ENCODE measurements at regions not wholly inside any gene's neighbourhood (a gene's known extent, or its start where the extent isn't known, plus 50 kb on each side); places are given as distances from the start of the nearest gene placed in this dataset.
"Not testable (repeated sequence)": the region's sequence is repeated elsewhere in the genome, so short reads cannot be mapped to it uniquely, and the experiment has no call there.

GRCh38 chr4:127362686-127363085, 270.1 kb upstream of the INTU start:
- no peaks in the 10 kb centered on the region for H3K27me3 ChIP-seq (ENCODE audit: control insufficient read depth in 1 of 2, insufficient read depth in 2 of 2, low read length in 1 of 2)
- no peak for DNase-seq
- intact Hi-C loops (cut with DNase I), result no loop called here
- H3K27ac ChIP-seq (ENCODE audit: low read depth in 1 of 2, low read length in 2 of 2), result no peak overlapping the region
- ATAC-seq (ENCODE audit: low FRiP score), result no peak
- H3K9me3 ChIP-seq (ENCODE audit: control insufficient read depth, low read length), result no peaks in the 10 kb centered on the region
- no peak overlapping the region for H3K4me3 ChIP-seq (ENCODE audit: low read length in 2 of 2)
- H3K36me3 ChIP-seq (ENCODE audit: control insufficient read depth in 1 of 2, insufficient read depth in 2 of 2, low read length in 1 of 2), result no peaks in the 10 kb centered on the region
- H3K4me1 ChIP-seq (ENCODE audit: control insufficient read depth in 1 of 2, insufficient read depth in 2 of 2, low read length in 2 of 2), result no peaks in the 10 kb centered on the region

GRCh38 chr4:127364397-127364796, 268.4 kb upstream of the INTU start:
- H3K27ac ChIP-seq (ENCODE audit: low read depth in 1 of 2, low read length in 2 of 2), result no peak overlapping the region
- H3K27me3 ChIP-seq (ENCODE audit: control insufficient read depth in 1 of 2, insufficient read depth in 2 of 2, low read length in 1 of 2), result no peaks in the 10 kb centered on the region
- no peak overlapping the region for H3K4me3 ChIP-seq (ENCODE audit: low read length in 2 of 2)
- ATAC-seq (ENCODE audit: low FRiP score) (no peak), DNase-seq (no peak)
- whole genome bisulfite sequencing, 2 donors, result 76 to 80% methylated on average over 3 of the region's 3 CpGs
- intact Hi-C loops (cut with DNase I), result no loop called here
- no peaks in the 10 kb centered on the region for H3K4me1 ChIP-seq (ENCODE audit: control insufficient read depth in 1 of 2, insufficient read depth in 2 of 2, low read length in 2 of 2)
- H3K36me3 ChIP-seq (ENCODE audit: control insufficient read depth in 1 of 2, insufficient read depth in 2 of 2, low read length in 1 of 2), result no peaks in the 10 kb centered on the region
- H3K9me3 ChIP-seq (ENCODE audit: control insufficient read depth, low read length), result no peaks in the 10 kb centered on the region

DNA sequence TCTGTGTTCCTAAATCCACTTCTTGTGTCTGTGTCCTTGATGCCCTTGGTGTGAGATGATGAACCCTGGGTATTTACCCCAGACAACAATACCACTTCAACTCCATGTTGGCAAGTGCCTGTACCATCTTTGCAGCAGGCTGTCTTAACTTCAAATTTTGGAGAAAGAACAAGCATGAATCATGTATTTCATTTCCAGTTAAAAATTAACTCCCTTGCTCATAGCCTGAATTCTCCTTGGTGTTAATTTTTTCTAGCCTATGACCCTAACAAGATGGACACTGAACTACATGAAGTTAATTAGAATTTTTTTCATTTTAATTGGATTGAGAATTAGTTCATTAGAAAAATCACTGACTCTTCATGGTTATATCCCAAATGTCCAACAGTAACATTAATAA, 267.8 kb upstream of the INTU start:
- Histone ChIP-seq H3K27ac (ENCODE audit: low read depth in 1 of 2, low read length in 2 of 2) (no peak overlapping the region), H3K9me3 (ENCODE audit: control insufficient read depth, low read length) (no peaks in the 10 kb centered on the region), H3K36me3 (ENCODE audit: control insufficient read depth in 1 of 2, insufficient read depth in 2 of 2, low read length in 1 of 2) (no peaks in the 10 kb centered on the region), H3K27me3 (ENCODE audit: control insufficient read depth in 1 of 2, insufficient read depth in 2 of 2, low read length in 1 of 2) (no peaks in the 10 kb centered on the region), H3K4me1 (ENCODE audit: control insufficient read depth in 1 of 2, insufficient read depth in 2 of 2, low read length in 2 of 2) (no peaks in the 10 kb centered on the region), H3K4me3 (ENCODE audit: low read length in 2 of 2) (no peak overlapping the region)
- DNase-seq, result no peak
- intact Hi-C loops (cut with DNase I), result no loop called here
- no peak for ATAC-seq (ENCODE audit: low FRiP score)

GRCh38 chr4:127370604-127371003, 262.2 kb upstream of the INTU start:
- intact Hi-C loops (cut with DNase I), result no loop called here
- WGBS, 2 donors, result 40 to 42% methylated on average over 6 of the region's 6 CpGs
- H3K4me1 ChIP-seq (ENCODE audit: control insufficient read depth in 1 of 2, insufficient read depth in 2 of 2, low read length in 2 of 2), result no peaks in the 10 kb centered on the region
- no peaks in the 10 kb centered on the region for H3K9me3 ChIP-seq (ENCODE audit: control insufficient read depth, low read length)
- peak; percentile 50 to 76 for DNase-seq
- no peaks in the 10 kb centered on the region for H3K27me3 ChIP-seq (ENCODE audit: control insufficient read depth in 1 of 2, insufficient read depth in 2 of 2, low read length in 1 of 2)
- no peaks in the 10 kb centered on the region for H3K36me3 ChIP-seq (ENCODE audit: control insufficient read depth in 1 of 2, insufficient read depth in 2 of 2, low read length in 1 of 2)
- H3K27ac ChIP-seq (ENCODE audit: low read depth in 1 of 2, low read length in 2 of 2), result no peak overlapping the region
- no peak overlapping the region for H3K4me3 ChIP-seq (ENCODE audit: low read length in 2 of 2)
- peak; percentile 57 for ATAC-seq (ENCODE audit: low FRiP score)

GRCh38 chr4:127379499-127379898, 253.3 kb upstream of the INTU start:
- H3K4me3 ChIP-seq (ENCODE audit: low read length in 2 of 2), result no peak overlapping the region
- no peak overlapping the region for H3K27ac ChIP-seq (ENCODE audit: low read depth in 1 of 2, low read length in 2 of 2)
- no peaks in the 10 kb centered on the region for H3K4me1 ChIP-seq (ENCODE audit: control insufficient read depth in 1 of 2, insufficient read depth in 2 of 2, low read length in 2 of 2)
- intact Hi-C loops (cut with DNase I), result no loop called here
- H3K27me3 ChIP-seq (ENCODE audit: control insufficient read depth in 1 of 2, insufficient read depth in 2 of 2, low read length in 1 of 2), result peaks cover 0 to 1% of the 10 kb centered on the region in 2 donors
- H3K9me3 ChIP-seq (ENCODE audit: control insufficient read depth, low read length), result no peaks in the 10 kb centered on the region
- 56 to 60% methylated on average over 7 of the region's 7 CpGs for WGBS, 2 donors
- ATAC-seq (ENCODE audit: low FRiP score), result no peak
- no peaks in the 10 kb centered on the region for H3K36me3 ChIP-seq (ENCODE audit: control insufficient read depth in 1 of 2, insufficient read depth in 2 of 2, low read length in 1 of 2)
- no peak for DNase-seq

DNA sequence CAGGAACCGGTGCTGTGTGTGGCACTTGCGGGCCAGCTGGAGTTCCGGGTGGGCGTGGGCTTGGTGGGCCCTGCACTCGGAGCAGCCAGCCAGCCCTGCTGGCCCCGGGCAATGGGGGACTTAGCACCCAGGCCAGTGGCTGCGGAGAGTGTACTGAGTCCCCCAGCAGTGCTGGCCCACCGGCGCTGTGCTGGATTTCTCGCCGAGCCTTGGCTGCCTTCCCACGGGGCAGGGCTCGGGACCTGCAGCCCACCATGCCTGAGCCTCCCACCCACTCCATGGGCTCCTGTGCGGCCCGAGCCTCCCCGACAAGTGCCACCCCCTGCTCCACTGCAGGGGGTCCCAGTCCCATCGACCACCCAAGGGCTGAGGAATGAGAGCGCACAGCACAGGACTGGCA, 252.8 kb upstream of the INTU start:
- H3K27me3 ChIP-seq (ENCODE audit: control insufficient read depth in 1 of 2, insufficient read depth in 2 of 2, low read length in 1 of 2); H3K9me3 ChIP-seq (ENCODE audit: control insufficient read depth, low read length); H3K4me1 ChIP-seq (ENCODE audit: control insufficient read depth in 1 of 2, insufficient read depth in 2 of 2, low read length in 2 of 2); intact Hi-C loops (cut with DNase I); DNase-seq; H3K27ac ChIP-seq (ENCODE audit: low read depth in 1 of 2, low read length in 2 of 2); ATAC-seq (ENCODE audit: low FRiP score); H3K36me3 ChIP-seq (ENCODE audit: control insufficient read depth in 1 of 2, insufficient read depth in 2 of 2, low read length in 1 of 2); H3K4me3 ChIP-seq (ENCODE audit: low read length in 2 of 2): not testable (repeated sequence)
- 88 to 91% methylated on average over 16 to 18 of the region's 18 CpGs for WGBS, 2 donors

DNA sequence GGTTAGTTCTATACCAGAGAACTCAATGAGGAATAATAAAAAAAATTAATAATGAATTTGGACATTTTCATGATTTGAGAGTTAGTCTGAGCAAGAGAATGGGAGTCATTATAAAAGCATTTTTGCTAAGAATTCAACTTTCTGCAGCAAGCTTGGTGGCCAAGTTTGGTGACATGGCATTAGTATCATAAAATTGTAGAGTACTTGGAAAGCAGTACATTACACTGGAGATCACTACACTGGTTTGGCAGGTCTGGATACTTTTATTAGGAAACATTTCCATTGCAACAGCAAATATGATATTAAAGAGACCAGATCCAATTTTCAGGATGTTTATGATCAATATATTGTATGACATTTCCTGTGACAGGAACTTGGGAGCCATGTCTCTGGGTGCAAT, 249.1 kb upstream of the INTU start:
- H3K36me3 ChIP-seq (ENCODE audit: control insufficient read depth in 1 of 2, insufficient read depth in 2 of 2, low read length in 1 of 2), result no peaks in the 10 kb centered on the region
- H3K4me3 ChIP-seq (ENCODE audit: low read length in 2 of 2), result no peak overlapping the region
- intact Hi-C loops (cut with DNase I), result no loop called here
- DNase-seq (no peak), ATAC-seq (ENCODE audit: low FRiP score) (no peak)
- H3K27me3 ChIP-seq (ENCODE audit: control insufficient read depth in 1 of 2, insufficient read depth in 2 of 2, low read length in 1 of 2), result no peaks in the 10 kb centered on the region
- H3K4me1 ChIP-seq (ENCODE audit: control insufficient read depth in 1 of 2, insufficient read depth in 2 of 2, low read length in 2 of 2), result no peaks in the 10 kb centered on the region
- H3K27ac ChIP-seq (ENCODE audit: low read depth in 1 of 2, low read length in 2 of 2), result no peak overlapping the region
- H3K9me3 ChIP-seq (ENCODE audit: control insufficient read depth, low read length), result no peaks in the 10 kb centered on the region

DNA sequence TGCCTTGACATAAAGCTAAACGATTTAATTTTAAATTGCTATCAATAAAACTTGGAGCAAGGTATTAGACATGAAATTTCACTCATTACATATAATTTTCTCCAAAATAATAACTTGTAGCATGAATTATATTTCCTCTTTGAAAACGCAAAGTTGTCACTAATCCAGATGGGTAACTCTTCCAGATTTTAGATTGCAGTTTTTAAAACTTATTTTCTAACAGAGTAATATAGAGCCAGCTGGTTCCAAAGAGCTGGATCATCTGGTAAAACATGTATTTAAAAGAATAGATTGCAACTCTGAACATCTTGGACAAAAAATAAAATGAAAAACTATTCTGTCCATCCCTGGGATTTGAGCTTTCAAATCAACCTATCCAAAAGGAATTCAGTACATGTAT, 238.2 kb upstream of the INTU start:
- WGBS, 2 donors, result 38 to 69% methylated on average over 2 of the region's 2 CpGs
- ATAC-seq (ENCODE audit: low FRiP score), result no peak
- Histone ChIP-seq H3K27me3 (ENCODE audit: control insufficient read depth in 1 of 2, insufficient read depth in 2 of 2, low read length in 1 of 2) (no peaks in the 10 kb centered on the region), H3K4me1 (ENCODE audit: control insufficient read depth in 1 of 2, insufficient read depth in 2 of 2, low read length in 2 of 2) (no peaks in the 10 kb centered on the region), H3K4me3 (ENCODE audit: low read length in 2 of 2) (no peak overlapping the region), H3K36me3 (ENCODE audit: control insufficient read depth in 1 of 2, insufficient read depth in 2 of 2, low read length in 1 of 2) (no peaks in the 10 kb centered on the region), H3K9me3 (ENCODE audit: control insufficient read depth, low read length) (peaks cover 1% of the 10 kb centered on the region), H3K27ac (ENCODE audit: low read depth in 1 of 2, low read length in 2 of 2) (no peak overlapping the region)
- no peak for DNase-seq
- intact Hi-C loops (cut with DNase I), result no loop called here

GRCh38 chr4:127400276-127400675, 232.5 kb upstream of the INTU start:
- H3K9me3 ChIP-seq (ENCODE audit: control insufficient read depth, low read length), result peaks cover 1% of the 10 kb centered on the region
- DNase-seq (no peak), ATAC-seq (ENCODE audit: low FRiP score) (no peak)
- intact Hi-C loops (cut with DNase I), result no loop called here
- H3K27ac ChIP-seq (ENCODE audit: low read depth in 1 of 2, low read length in 2 of 2), result no peak overlapping the region
- H3K4me1 ChIP-seq (ENCODE audit: control insufficient read depth in 1 of 2, insufficient read depth in 2 of 2, low read length in 2 of 2), result no peaks in the 10 kb centered on the region
- H3K36me3 ChIP-seq (ENCODE audit: control insufficient read depth in 1 of 2, insufficient read depth in 2 of 2, low read length in 1 of 2), result no peaks in the 10 kb centered on the region
- no peaks in the 10 kb centered on the region for H3K27me3 ChIP-seq (ENCODE audit: control insufficient read depth in 1 of 2, insufficient read depth in 2 of 2, low read length in 1 of 2)
- no peak overlapping the region for H3K4me3 ChIP-seq (ENCODE audit: low read length in 2 of 2)
- WGBS, 2 donors, result 89 to 90% methylated on average over 5 of the region's 5 CpGs
